SH-SY5Y (cell line): ENCODE measurements at regions not wholly inside any gene's neighbourhood (a gene's known extent, or its start where the extent isn't known, plus 50 kb on each side); places are given as distances from the start of the nearest gene placed in this dataset.

Experiments used
- GATA2 ChIP-seq: IDR thresholded peaks from 2 replicates; pipeline ENCODE4 v1.6.1; 2011; ENCODE audit warnings: mild to moderate bottlenecking, low read depth, low read length
- GATA3 ChIP-seq: IDR thresholded peaks from 2 replicates; pipeline ENCODE4 v1.6.1; 2011; ENCODE audit warnings: low read depth, mild to moderate bottlenecking, low read length, moderate library complexity

DNA sequence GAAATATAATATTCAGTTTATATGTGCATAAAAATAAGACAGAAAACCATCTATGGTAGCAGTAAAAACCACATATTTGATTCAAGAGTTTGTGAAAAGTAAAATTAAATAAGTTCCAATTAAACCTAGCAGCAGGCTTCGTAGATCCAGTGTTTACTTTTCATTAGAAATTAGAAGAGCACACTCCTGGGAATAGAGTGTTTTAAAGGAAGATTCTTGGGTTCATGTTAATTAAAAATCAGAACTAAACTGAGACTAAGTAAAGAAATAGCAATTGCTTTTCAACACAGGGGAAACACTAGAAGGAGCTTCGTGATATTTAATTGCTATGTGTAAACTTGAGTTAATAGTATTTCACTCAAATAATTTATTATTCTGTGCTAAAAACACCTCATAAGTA is 1097.8 kb upstream of the CDH18 start:
- TF ChIP-seq GATA3 (no peak), GATA2 (no peak)

GRCh38 chr5:21071986-21072385 is 1084.0 kb upstream of the CDH18 start:
- TF ChIP-seq GATA2 (no peak), GATA3 (no peak)

- TF ChIP-seq GATA2 = no peak
- no peak for TF ChIP-seq GATA3
These were observed 1083.4 kb upstream of the CDH18 start for GRCh38 chr5:21071421-21071820.

DNA sequence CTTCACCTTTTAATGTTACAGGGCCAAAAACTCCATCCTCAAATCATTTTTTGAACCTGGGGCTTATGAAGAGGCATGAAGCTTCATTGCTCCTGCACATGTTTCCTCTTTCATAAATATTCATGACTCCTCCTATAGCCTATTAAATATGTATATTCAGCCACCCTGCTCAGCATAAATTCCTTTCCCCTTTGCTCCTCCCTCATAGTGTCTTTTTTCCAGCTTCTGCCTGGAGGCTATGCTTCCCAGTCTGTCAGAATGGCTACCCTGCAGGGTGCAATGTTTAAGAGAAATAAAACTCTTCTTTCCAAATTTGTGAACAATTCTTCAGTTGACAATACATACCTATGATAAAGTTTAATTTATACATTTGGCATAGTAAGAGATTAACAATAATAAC is 1082.9 kb upstream of the CDH18 start:
- TF ChIP-seq GATA3 = no peak
- no peak for TF ChIP-seq GATA2

DNA sequence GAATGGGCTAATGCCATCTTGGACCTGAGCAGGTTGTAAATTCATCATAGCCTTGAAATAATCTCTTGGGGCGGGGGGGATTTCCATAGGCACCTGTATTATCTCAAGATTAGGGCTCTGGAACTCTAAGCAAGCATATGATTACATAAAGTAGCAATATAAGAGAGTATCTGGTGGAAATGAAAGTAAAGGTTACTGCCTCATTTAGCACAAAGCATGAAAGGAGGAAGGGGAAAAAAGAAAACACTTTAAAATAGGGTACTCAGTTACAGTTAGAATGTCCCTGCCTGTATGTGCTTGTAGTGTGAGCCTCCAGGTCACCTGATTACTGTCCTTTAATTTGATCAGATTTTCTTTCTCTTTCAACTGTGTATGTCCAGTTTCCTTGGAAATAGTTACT is 1079.7 kb upstream of the CDH18 start:
- no peak for TF ChIP-seq GATA3
- TF ChIP-seq GATA2 = no peak

DNA sequence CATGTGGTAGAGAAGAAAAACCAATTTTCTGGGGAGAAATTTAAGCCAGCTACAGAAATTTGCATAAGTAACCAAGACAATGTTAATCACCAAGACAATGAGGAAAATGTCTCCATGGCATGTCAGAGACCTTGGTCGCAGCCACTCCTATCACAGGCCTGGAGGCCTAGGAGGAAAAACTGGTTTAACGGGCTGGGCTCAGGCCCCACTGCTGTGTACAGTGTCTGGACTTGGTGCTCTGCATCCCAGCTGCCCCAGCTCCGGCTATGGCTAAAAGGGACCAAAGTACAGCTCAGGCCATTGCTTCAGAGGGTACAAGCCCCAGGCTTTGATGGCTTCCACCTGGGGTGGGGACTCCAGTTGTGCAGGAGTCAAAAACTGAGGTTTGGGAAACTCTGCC is 1075.1 kb upstream of the CDH18 start:
- TF ChIP-seq GATA3 (no peak), GATA2 (no peak)

GRCh38 chr5:21058289-21058688 is 1070.3 kb upstream of the CDH18 start:
- TF ChIP-seq GATA2 (no peak), GATA3 (no peak)

DNA sequence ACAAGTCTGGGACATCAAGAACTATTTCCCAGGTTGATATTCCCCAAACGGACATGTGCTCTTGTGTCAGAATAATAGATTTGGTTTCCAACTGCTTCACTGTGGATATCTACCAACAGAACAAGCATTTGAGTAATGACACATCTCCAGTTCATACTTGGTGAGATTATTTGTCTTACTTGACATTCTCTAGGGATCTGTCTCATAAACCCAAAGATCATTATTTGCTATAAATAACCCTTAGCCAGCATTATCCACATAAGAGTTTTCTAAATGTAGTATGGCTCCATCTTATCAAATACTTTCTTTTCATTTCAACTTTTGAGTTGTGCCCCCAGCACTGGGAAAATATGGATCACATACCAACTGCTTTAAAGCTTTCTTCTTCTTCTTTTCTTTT is 1063.9 kb upstream of the CDH18 start:
- TF ChIP-seq GATA3 (no peak), GATA2 (no peak)

DNA sequence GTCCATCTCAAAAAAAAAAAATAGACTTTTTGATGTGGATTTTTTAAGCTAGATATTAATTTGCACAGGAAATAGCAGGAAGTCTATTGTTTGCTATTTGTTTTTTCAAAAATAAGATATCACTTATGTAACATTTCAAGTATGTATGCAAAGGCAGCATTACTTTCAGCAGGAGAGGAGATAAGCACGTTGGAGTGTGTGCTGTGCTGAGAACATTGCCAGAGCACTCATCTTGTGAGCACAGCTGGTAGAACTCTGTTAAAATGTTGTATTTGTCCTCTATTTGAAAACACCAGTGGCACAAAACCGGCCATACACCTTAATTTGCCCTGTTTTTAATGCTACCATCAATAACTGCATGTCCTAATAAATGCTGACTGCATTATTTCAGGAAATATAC is 1061.9 kb upstream of the CDH18 start:
- TF ChIP-seq GATA2 (no peak), GATA3 (no peak)

DNA sequence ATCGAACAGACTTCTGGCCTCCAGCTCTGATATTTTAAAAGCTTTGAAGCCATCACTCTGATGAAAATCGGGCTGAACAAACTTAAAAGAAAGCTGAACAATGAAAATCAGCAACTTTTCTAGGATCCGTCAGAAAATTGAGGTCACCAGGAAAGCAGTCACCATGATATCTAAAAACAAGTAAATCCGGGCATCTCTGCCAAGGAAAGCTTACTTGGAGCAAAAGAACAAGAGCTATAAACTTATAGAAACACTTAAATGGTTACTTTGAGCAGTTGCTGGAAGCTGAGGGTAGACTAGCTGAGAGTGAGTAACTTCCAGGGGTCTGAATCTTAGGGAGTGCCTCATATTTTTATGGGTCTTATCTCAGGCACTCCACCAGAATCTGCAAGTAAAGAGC is 1043.0 kb upstream of the CDH18 start:
- TF ChIP-seq GATA2 (no peak), GATA3 (no peak)

GRCh38 chr5:21024966-21025365 is 1037.0 kb upstream of the CDH18 start:
- no peak for TF ChIP-seq GATA2
- no peak for TF ChIP-seq GATA3

- TF ChIP-seq GATA2 (no peak), GATA3 (no peak)
These were observed 1025.2 kb upstream of the CDH18 start for GRCh38 chr5:21013237-21013636.

DNA sequence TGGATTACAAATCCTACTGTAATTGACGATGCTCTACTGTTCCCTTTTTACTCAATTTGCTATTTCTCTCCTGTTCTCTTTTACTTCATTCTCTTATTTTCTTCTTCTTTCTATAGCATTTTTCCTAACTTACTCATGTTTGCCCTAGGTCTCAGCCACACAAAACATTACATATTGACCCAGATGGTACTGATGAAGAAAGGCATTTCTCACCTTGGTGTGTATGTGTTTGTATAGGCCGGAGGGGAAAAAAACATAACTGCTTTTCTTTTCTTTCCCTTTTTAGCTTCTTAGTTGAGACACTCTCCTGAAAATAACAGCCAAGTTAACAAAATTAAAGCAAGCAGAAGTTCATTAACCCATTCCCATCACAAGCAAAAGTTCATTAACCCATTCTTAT is 1019.8 kb upstream of the CDH18 start:
- TF ChIP-seq GATA2 (no peak), GATA3 (no peak)

- TF ChIP-seq GATA3 (no peak), GATA2 (no peak)
These were observed 997.8 kb upstream of the CDH18 start for GRCh38 chr5:20985754-20986153.

DNA sequence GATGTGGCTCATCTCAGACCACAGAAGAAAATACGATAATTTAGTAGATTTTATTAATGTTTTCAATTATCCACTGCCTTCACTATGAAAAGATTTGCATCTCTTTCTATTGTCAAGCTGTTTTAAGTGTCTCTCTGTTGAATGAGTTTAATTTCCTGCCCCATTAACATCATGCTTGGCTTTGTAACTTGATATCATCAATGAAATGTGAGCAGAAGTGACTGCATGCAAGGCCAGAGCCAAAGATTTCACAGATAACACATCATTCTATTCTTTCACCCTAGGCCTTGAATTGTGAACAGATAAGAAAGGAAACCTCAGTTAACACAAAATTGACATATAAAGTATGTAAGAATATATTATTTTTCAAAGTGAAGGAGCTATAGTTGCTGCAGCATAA is 986.4 kb upstream of the CDH18 start:
- TF ChIP-seq GATA3 (peak; percentile 82), GATA2 (peak; percentile 62; the same call in 1 of the 2 replicates)

GRCh38 chr5:20972419-20972925 is 984.5 kb upstream of the CDH18 start:
- TF ChIP-seq GATA2 (no peak), GATA3 (no peak)
